GM21360 (cell line): ENCODE measurements at regions not wholly inside any gene's neighbourhood (a gene's known extent, or its start where the extent isn't known, plus 50 kb on each side); places are given as distances from the start of the nearest gene placed in this dataset.
"Not testable (repeated sequence)": the region's sequence is repeated elsewhere in the genome, so short reads cannot be mapped to it uniquely, and the experiment has no call there.

Source experiments
- ATAC-seq: cut with Tn5 transposase; IDR thresholded peaks from one replicate; pipeline ENCODE4 v1.9.1; 2021; ENCODE audit warnings: mild to moderate bottlenecking, moderate library complexity; ENCODE audit not compliant: unreplicated experiment

GRCh38 chr5:42950116-42950455, 90.0 kb downstream of the ANXA2R start:
- no peak for ATAC-seq

GRCh38 chr5:42949348-42950115, 90.6 kb downstream of the ANXA2R start:
- ATAC-seq: peak; percentile 66

GRCh38 chr5:42948961-42949347, 91.2 kb downstream of the ANXA2R start:
- ATAC-seq: peak; percentile 2

GRCh38 chr5:42944989-42945388, 95.1 kb downstream of the ANXA2R start:
- no peak for ATAC-seq

GRCh38 chr5:42943931-42944631, 96.0 kb downstream of the ANXA2R start:
- ATAC-seq: no peak

- ATAC-seq: no peak
These were observed 99.3 kb downstream of the ANXA2R start for GRCh38 chr5:42940853-42941252.

GRCh38 chr5:42932011-42932410, 108.1 kb downstream of the ANXA2R start:
- not testable (repeated sequence) for ATAC-seq

- not testable (repeated sequence) for ATAC-seq
These were observed 108.7 kb downstream of the ANXA2R start for GRCh38 chr5:42931451-42931850.

- ATAC-seq: no peak
These were observed 109.2 kb downstream of the ANXA2R start for GRCh38 chr5:42930934-42931333.

- ATAC-seq: no peak
These were observed 110.2 kb downstream of the ANXA2R start for GRCh38 chr5:42929871-42930270.

- no peak for ATAC-seq
These were observed 112.4 kb downstream of the ANXA2R start for GRCh38 chr5:42927730-42928129.

- no peak for ATAC-seq
These were observed 113.0 kb upstream of the SELENOP start for GRCh38 chr5:42924686-42925085.

GRCh38 chr5:42924226-42924625, 112.5 kb upstream of the SELENOP start:
- ATAC-seq: no peak

GRCh38 chr5:42923710-42924109, 112.0 kb upstream of the SELENOP start:
- no peak for ATAC-seq

GRCh38 chr5:42919600-42919999, 107.9 kb upstream of the SELENOP start:
- no peak for ATAC-seq

GRCh38 chr5:42915306-42915866, 103.7 kb upstream of the SELENOP start:
- no peak for ATAC-seq

GRCh38 chr5:42912184-42912798, 100.6 kb upstream of the SELENOP start:
- ATAC-seq: no peak

- ATAC-seq: peak; percentile 91
These were observed 97.1 kb upstream of the SELENOP start for GRCh38 chr5:42908509-42909488.

GRCh38 chr5:42908086-42908485, 96.4 kb upstream of the SELENOP start:
- ATAC-seq: no peak

GRCh38 chr5:42905827-42906226, 94.1 kb upstream of the SELENOP start:
- no peak for ATAC-seq

- ATAC-seq: no peak
These were observed 89.0 kb upstream of the SELENOP start for GRCh38 chr5:42900734-42901133.
